GM23338 (cell line): ENCODE measurements at regions not wholly inside any gene's neighbourhood (a gene's known extent, or its start where the extent isn't known, plus 50 kb on each side); places are given as distances from the start of the nearest gene placed in this dataset.

Experiments used
- CREB1 ChIP-seq: fragments of 250-450 bp; sonication (Bioruptor Pico); IDR thresholded peaks from 2 replicates; pipeline ENCODE4 v1.5.0; 2020; ENCODE audit warnings: low read depth, mild to moderate bottlenecking, moderate library complexity
- CTCF ChIP-seq, 2 experiments: fragments of 200-600 bp in 1 of 2; sonication (generic) in 1 of 2; conservative IDR thresholded peaks; 2 replicates each; pipeline versions ENCODE4 v1.5.1 to v1.6.1; 2016 to 2017; ENCODE audit warnings: antibody characterized with exemption in 2 of 2, low read depth in 2 of 2, mild to moderate bottlenecking in 2 of 2, moderate library complexity in 1 of 2
- ETS1 ChIP-seq: IDR thresholded peaks from 2 replicates; pipeline ENCODE4 v1.6.1; 2016; ENCODE audit warnings: antibody characterized with exemption
- EZH2 ChIP-seq: fragments of 200-600 bp; sonication (generic); IDR thresholded peaks from one replicate; pipeline ENCODE4 v1.8.0; 2017; ENCODE audit warnings: antibody characterized with exemption, mild to moderate bottlenecking, low read depth; ENCODE audit not compliant: unreplicated experiment
- EZH2phosphoT487 ChIP-seq: fragments of 200-600 bp; sonication (generic); IDR thresholded peaks from one replicate; pipeline ENCODE4 v1.8.1; 2018; ENCODE audit warnings: antibody characterized with exemption; ENCODE audit not compliant: unreplicated experiment
- JUNB ChIP-seq: IDR thresholded peaks from one replicate; pipeline ENCODE4 v1.6.1; 2016; ENCODE audit warnings: antibody characterized with exemption; ENCODE audit not compliant: unreplicated experiment
- NANOG ChIP-seq: IDR thresholded peaks from 2 replicates; pipeline ENCODE4 v1.6.1; 2016; ENCODE audit warnings: antibody characterized with exemption, borderline replicate concordance
- POLR2AphosphoS5 ChIP-seq: IDR thresholded peaks from 2 replicates; pipeline ENCODE4 v1.6.1; 2016; ENCODE audit warnings: antibody characterized with exemption, low read depth
- REST ChIP-seq: IDR thresholded peaks from one replicate; pipeline ENCODE4 v1.6.1; 2018; ENCODE audit warnings: antibody characterized with exemption; ENCODE audit not compliant: unreplicated experiment
- STAT1 ChIP-seq: IDR thresholded peaks from one replicate; pipeline ENCODE4 v1.6.1; 2016; ENCODE audit warnings: antibody characterized with exemption; ENCODE audit not compliant: unreplicated experiment
- ZNF114 ChIP-seq: fragments of 250-450 bp; sonication (Bioruptor Pico); IDR thresholded peaks from 2 replicates; pipeline ENCODE4 v1.5.0; 2020; ENCODE audit warnings: mild to moderate bottlenecking, moderate library complexity
- ZNF331 ChIP-seq: fragments of 250-450 bp; sonication (Bioruptor Pico); IDR thresholded peaks from 2 replicates; pipeline ENCODE4 v1.5.0; 2020; ENCODE audit warnings: low read depth, mild to moderate bottlenecking, moderate library complexity
- ZNF462 ChIP-seq: fragments of 250-450 bp; sonication (Bioruptor Pico); IDR thresholded peaks from 2 replicates; pipeline ENCODE4 v1.5.0; 2020; ENCODE audit warnings: mild to moderate bottlenecking, moderate library complexity

- TF ChIP-seq CTCF (conservative IDR thresholded peaks at IDR 0.05; ENCODE audit: low read depth in 2 of 2), result no peak
- TF ChIP-seq ZNF114 (CRISPR knock-in tag), result no peak
- TF ChIP-seq EZH2, result no peak
- TF ChIP-seq ZNF331 (CRISPR knock-in tag), result no peak
- no peak for TF ChIP-seq POLR2AphosphoS5
- TF ChIP-seq JUNB, result no peak
- TF ChIP-seq EZH2phosphoT487, result no peak
- no peak for TF ChIP-seq ETS1
- TF ChIP-seq REST, result no peak
- no peak for TF ChIP-seq CREB1 (CRISPR knock-in tag)
- no peak for TF ChIP-seq STAT1
- no peak for TF ChIP-seq NANOG
- no peak for TF ChIP-seq ZNF462 (CRISPR knock-in tag)
Observed at GRCh38 chrX:3407121-3407520, 60.7 kb upstream of the MXRA5 start.
